BE2C (cell line): ENCODE measurements at regions not wholly inside any gene's neighbourhood (a gene's known extent, or its start where the extent isn't known, plus 50 kb on each side); places are given as distances from the start of the nearest gene placed in this dataset.

ENCODE experiments used
- DNase-seq: peaks from one replicate; pipeline ENCODE4 v3.0.0-alpha.2; 2020
- H3K27me3 ChIP-seq: fragments of 250-450 bp; sonication (Bioruptor Pico); 2 replicates; pipeline ENCODE4 v1.5.1; 2020; ENCODE audit warnings: mild to moderate bottlenecking
- H3K36me3 ChIP-seq: fragments of 250-450 bp; sonication (Bioruptor Pico); 2 replicates; pipeline ENCODE4 v1.5.1; 2020; ENCODE audit warnings: mild to moderate bottlenecking
- H3K4me1 ChIP-seq: fragments of 250-450 bp; sonication (Bioruptor Pico); 2 replicates; pipeline ENCODE4 v1.5.1; 2020
- H3K4me3 ChIP-seq: 2 replicates; pipeline ENCODE4 v1.5.1; 2011; ENCODE audit warnings: low read depth, low read length
- H3K9me3 ChIP-seq: fragments of 250-450 bp; sonication (Bioruptor Pico); 2 replicates; pipeline ENCODE4 v1.5.1; 2020
- TF ChIP-seq, protein P1 (sequence below): IDR thresholded peaks from 2 replicates; pipeline ENCODE4 v1.5.1; 2012; ENCODE audit warnings: mild to moderate bottlenecking, low read depth, low read length

DNA sequence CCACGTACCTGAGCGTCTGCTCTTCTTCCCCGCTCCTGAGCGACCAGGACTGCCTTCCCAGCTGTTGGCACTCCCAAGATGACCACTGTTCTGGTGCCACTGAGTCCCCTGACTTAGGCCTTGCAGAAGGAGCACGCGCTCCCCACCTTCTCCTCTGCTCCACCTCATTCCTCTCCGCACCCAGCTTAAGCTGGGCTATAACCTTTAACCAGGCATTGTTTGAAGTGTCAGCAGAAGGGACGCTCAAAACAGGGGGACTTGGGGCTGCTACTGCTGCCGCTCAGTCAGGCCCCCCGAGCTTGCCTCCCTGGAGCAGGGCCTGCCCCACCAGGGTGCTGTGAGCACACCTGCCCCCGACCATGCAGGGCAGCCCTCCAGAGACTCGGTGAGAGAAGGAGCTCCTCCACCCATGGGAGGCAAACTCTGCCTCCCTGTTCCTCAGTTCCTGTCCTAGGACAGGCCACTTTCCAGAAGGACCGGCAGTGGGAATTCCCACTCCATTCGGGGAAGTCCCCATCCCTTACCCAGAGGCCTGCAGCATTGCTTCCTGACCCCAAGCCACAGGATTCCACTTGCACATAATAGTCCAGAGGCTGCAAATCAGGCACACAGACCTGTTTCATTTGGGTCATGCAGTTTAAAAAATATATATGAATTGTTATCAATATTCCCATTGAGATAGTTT is 99.7 kb upstream of the ENPP6 start:
- Histone ChIP-seq H3K9me3 (no peaks in the 10 kb centered on the region), H3K27me3 (no peaks in the 10 kb centered on the region), H3K36me3 (no peaks in the 10 kb centered on the region), H3K4me3 (no peak overlapping the region), H3K4me1 (no peaks in the 10 kb centered on the region)
- TF ChIP-seq, protein P1, sequence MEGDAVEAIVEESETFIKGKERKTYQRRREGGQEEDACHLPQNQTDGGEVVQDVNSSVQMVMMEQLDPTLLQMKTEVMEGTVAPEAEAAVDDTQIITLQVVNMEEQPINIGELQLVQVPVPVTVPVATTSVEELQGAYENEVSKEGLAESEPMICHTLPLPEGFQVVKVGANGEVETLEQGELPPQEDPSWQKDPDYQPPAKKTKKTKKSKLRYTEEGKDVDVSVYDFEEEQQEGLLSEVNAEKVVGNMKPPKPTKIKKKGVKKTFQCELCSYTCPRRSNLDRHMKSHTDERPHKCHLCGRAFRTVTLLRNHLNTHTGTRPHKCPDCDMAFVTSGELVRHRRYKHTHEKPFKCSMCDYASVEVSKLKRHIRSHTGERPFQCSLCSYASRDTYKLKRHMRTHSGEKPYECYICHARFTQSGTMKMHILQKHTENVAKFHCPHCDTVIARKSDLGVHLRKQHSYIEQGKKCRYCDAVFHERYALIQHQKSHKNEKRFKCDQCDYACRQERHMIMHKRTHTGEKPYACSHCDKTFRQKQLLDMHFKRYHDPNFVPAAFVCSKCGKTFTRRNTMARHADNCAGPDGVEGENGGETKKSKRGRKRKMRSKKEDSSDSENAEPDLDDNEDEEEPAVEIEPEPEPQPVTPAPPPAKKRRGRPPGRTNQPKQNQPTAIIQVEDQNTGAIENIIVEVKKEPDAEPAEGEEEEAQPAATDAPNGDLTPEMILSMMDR = no peak
- DNase-seq = no peak

DNA sequence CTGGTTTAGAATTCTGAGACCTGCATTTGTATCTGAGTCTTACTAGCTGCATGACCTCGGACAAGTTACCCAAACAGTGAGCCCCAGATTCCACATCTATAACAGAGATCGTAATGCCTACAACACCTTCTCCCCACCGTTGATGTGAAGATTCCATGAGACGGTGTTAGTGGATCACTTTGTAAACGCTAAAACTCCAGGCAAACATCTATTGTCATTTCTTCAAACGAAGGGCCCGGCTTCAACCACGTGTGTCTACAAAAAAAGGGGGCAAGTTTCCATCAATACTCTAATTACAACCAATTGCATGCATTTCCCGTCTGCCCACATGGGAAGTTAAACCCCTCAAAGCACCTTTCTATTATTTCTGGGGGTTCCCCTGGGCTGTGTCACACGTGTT is 99.1 kb upstream of the ENPP6 start:
- no peaks in the 10 kb centered on the region for H3K4me1 ChIP-seq
- no peaks in the 10 kb centered on the region for H3K9me3 ChIP-seq
- no peaks in the 10 kb centered on the region for H3K27me3 ChIP-seq

DNA sequence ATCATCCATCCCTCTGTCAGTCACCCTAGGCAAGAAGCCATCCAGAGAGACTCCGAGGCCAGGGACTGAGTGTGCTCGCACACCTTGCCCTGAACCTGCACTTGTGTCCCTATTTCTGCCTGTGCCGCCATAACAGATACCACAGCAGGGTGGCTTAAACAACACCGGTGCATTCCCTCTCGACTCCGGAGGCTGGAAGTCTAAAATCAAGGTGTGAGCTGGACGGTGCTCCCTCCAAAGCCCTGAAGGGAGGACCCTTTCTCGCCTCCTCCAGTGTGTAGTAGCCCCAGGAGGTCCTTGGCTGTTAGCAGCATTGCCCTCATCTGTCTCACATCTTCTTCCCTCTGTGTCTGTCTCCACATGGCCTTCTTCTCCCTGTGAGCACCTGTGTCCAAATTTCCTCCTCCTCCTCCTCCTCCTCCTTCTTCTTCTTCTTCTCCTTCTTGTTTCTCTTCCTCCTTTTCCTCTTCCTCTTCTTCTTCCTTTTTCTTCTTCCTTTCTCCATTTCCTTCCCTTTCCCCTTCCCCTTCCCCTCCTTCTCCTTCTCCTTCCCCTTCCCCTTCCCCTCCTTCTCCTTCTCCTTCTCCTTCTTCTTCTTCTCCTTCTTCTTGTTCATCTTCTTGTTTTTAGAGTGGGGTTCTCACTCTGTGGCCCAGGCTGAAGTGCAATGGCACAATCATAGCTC is 98.1 kb upstream of the ENPP6 start:
- no peak for DNase-seq
- no peaks in the 10 kb centered on the region for H3K4me1 ChIP-seq

More for the DNA sequence above, 99.1 kb upstream of the ENPP6 start:
- Histone ChIP-seq H3K36me3 (no peaks in the 10 kb centered on the region), H3K4me3 (no peak overlapping the region)
- DNase-seq = no peak
- TF ChIP-seq, protein P1 = no peak

DNA sequence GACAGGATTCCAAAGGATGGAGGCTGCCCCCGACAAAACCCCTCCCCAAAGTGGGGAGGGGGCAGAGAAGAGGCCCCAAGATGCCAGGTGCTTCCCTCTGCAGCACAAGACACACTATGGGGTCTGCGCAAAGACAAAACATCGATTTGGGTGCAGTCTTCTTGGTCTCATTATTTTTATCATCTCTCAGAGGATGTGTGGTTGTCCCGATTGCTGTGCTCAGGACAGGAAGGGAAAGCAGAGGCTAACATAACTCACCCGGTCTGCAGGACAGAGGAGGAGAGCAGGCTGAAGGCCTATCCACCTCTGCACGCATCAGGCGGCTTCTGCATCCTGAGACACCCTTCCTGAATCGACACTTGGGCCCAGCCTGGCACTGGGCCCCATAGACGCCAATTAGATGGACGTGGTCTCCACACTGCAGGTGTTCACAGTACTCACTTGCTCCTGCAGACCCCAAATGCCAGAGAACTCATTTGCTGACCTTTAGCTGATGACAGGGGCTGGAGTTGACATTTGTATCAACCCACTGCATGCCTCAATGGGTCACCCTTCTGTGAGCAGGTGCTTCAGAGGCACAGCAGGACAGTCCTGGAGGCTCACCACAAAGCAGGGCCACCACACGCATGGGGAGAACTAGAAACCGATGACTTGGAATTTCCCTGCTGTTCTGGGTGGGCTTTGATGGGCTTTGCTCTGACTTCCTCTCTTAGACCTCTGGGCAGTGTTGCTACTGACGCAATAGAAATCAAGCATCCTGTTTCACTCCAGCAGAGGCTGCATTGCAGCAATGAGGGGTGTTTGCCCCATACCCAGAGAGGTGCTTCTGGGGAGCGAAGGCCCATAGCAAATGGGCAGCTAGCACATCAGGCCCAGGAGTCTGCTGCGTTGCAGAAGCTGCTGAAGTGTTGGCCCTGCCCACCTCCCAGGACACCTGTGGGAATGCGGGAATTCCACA is 96.3 kb upstream of the ENPP6 start:
- no peak for DNase-seq
- H3K4me3 ChIP-seq = no peak overlapping the region
- no peaks in the 10 kb centered on the region for H3K4me1 ChIP-seq
- H3K36me3 ChIP-seq = no peaks in the 10 kb centered on the region
- no peaks in the 10 kb centered on the region for H3K27me3 ChIP-seq
- TF ChIP-seq, protein P1 = no peak
- H3K9me3 ChIP-seq = no peaks in the 10 kb centered on the region

More for the DNA sequence above, 98.1 kb upstream of the ENPP6 start:
- H3K4me3 ChIP-seq = no peak overlapping the region
- H3K36me3 ChIP-seq = no peaks in the 10 kb centered on the region
- H3K27me3 ChIP-seq = no peaks in the 10 kb centered on the region
- TF ChIP-seq, protein P1 = no peak
- no peaks in the 10 kb centered on the region for H3K9me3 ChIP-seq

DNA sequence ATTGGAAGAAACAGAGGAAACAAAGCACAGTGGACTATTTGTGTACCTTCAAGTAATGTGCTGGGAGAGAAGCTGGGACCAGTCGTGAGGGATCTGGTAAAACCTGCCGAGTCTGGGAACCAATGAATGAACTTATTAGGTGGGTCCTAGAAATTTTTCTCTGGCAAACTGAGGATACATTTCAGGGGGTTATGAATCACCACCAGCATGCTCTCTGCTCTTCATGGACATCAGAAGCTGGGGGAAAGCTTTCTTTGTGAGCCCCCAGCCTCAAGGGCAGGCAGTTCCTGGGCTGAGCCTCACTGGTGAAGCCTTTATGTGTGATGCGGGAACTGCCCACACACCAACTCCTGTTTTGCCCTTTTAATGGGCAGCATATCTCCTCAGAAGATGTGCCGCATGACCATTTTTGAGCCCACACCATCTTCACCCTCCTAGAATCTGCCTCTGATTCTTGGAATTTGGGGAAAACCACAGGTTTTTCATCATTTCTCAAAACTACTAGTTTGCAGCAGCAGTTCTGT is 95.4 kb upstream of the ENPP6 start:
- TF ChIP-seq, protein P1 = no peak
- no peaks in the 10 kb centered on the region for H3K27me3 ChIP-seq
- no peaks in the 10 kb centered on the region for H3K4me1 ChIP-seq
- no peak overlapping the region for H3K4me3 ChIP-seq
- no peaks in the 10 kb centered on the region for H3K9me3 ChIP-seq
- H3K36me3 ChIP-seq = no peaks in the 10 kb centered on the region
- DNase-seq = no peak
